ENCODE measurements at regions not wholly inside any gene's neighbourhood (a gene's known extent, or its start where the extent isn't known, plus 50 kb on each side); places are given as distances from the start of the nearest gene placed in this dataset.

DNA sequence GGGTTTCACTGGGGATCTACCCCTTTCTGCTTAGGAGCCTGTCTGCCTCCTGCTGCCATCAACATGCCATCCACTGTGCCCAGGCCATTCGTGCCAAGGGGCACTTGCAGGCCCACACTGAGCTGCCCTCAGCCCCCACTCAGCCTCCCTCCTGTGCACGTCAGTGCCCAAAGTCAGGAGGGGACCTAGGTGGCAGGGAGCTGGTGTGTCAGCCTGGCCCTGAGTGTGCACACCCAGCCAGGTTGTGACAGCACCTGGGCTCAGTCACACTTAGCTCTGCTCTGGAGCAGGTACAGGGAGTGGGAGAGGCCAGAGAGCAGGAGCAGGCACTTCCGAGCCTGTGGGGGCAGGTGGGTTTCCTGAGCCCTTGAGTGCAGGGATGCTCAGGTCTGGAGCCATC is 63.6 kb upstream of the SYNCRIP start:
- no peak for DNase-seq (ENCODE audit: low read depth)

GRCh38 chr6:85705220-85705619 is 62.5 kb upstream of the SYNCRIP start:
- no peak for DNase-seq (ENCODE audit: low read depth)
- H3K4me3 ChIP-seq (ENCODE audit: low read depth, low read length) = no peak overlapping the region
- TF ChIP-seq, protein P1, sequence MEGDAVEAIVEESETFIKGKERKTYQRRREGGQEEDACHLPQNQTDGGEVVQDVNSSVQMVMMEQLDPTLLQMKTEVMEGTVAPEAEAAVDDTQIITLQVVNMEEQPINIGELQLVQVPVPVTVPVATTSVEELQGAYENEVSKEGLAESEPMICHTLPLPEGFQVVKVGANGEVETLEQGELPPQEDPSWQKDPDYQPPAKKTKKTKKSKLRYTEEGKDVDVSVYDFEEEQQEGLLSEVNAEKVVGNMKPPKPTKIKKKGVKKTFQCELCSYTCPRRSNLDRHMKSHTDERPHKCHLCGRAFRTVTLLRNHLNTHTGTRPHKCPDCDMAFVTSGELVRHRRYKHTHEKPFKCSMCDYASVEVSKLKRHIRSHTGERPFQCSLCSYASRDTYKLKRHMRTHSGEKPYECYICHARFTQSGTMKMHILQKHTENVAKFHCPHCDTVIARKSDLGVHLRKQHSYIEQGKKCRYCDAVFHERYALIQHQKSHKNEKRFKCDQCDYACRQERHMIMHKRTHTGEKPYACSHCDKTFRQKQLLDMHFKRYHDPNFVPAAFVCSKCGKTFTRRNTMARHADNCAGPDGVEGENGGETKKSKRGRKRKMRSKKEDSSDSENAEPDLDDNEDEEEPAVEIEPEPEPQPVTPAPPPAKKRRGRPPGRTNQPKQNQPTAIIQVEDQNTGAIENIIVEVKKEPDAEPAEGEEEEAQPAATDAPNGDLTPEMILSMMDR (conservative IDR thresholded peaks at IDR 0.05; ENCODE audit: low read depth, low read length) = no peak

More for the DNA sequence above, 63.6 kb upstream of the SYNCRIP start:
- TF ChIP-seq, protein P1 (conservative IDR thresholded peaks at IDR 0.05; ENCODE audit: low read depth, low read length) = no peak
- no peak overlapping the region for H3K4me3 ChIP-seq (ENCODE audit: low read depth, low read length)

- TF ChIP-seq, protein P1 (conservative IDR thresholded peaks at IDR 0.05; ENCODE audit: low read depth, low read length) = no peak
- H3K4me3 ChIP-seq (ENCODE audit: low read depth, low read length) = no peak overlapping the region
- DNase-seq (ENCODE audit: low read depth) = peak; percentile 5
Measured at GRCh38 chr6:85703406-85703805, 60.7 kb upstream of the SYNCRIP start.

All from choroid plexus epithelial cell (primary cell).